NCI-H82 treated with DMSO at 0.1 percent for 48 hours (cell line): ENCODE measurements at regions not wholly inside any gene's neighbourhood (a gene's known extent, or its start where the extent isn't known, plus 50 kb on each side); places are given as distances from the start of the nearest gene placed in this dataset.
"Not testable (repeated sequence)": the region's sequence is repeated elsewhere in the genome, so short reads cannot be mapped to it uniquely, and the experiment has no call there.

Experiments
- DNase-seq: peaks from one replicate; lab custom pipeline; 2025; ENCODE audit not compliant: unreplicated experiment; lab: John Stamatoyannopoulos, UW

- no peak for DNase-seq
Observed at GRCh38 chr2:146997945-146998344, 846.9 kb upstream of the ACVR2A start.

- DNase-seq: no peak
Observed at GRCh38 chr2:146997488-146997887, 847.3 kb upstream of the ACVR2A start.

GRCh38 chr2:146994246-146994645, 850.6 kb upstream of the ACVR2A start:
- DNase-seq: no peak

GRCh38 chr2:146992466-146992865, 852.4 kb upstream of the ACVR2A start:
- DNase-seq: no peak

- no peak for DNase-seq
Observed at GRCh38 chr2:146992057-146992456, 852.8 kb upstream of the ACVR2A start.

GRCh38 chr2:146990311-146991054, 854.3 kb upstream of the ACVR2A start:
- no peak for DNase-seq

- no peak for DNase-seq
Observed at GRCh38 chr2:146989741-146990140, 855.1 kb upstream of the ACVR2A start.

GRCh38 chr2:146987996-146988395, 856.8 kb upstream of the ACVR2A start:
- DNase-seq: no peak

- DNase-seq: no peak
Observed at GRCh38 chr2:146986161-146986560, 858.7 kb upstream of the ACVR2A start.

GRCh38 chr2:146985753-146986152, 859.1 kb upstream of the ACVR2A start:
- no peak for DNase-seq

- no peak for DNase-seq
Observed at GRCh38 chr2:146984014-146984413, 860.8 kb upstream of the ACVR2A start.

GRCh38 chr2:146982393-146982846, 862.4 kb upstream of the ACVR2A start:
- DNase-seq: no peak

GRCh38 chr2:146981921-146982320, 862.9 kb upstream of the ACVR2A start:
- DNase-seq: no peak

GRCh38 chr2:146979746-146980145, 865.1 kb upstream of the ACVR2A start:
- DNase-seq: no peak

- no peak for DNase-seq
Observed at GRCh38 chr2:146978577-146979555, 866.0 kb upstream of the ACVR2A start.

GRCh38 chr2:146970981-146971380, 873.8 kb upstream of the ACVR2A start:
- DNase-seq: not testable (repeated sequence)

- DNase-seq: not testable (repeated sequence)
Observed at GRCh38 chr2:146969703-146970102, 875.1 kb upstream of the ACVR2A start.

GRCh38 chr2:146964494-146964893, 880.3 kb upstream of the ACVR2A start:
- no peak for DNase-seq

- DNase-seq: no peak
Observed at GRCh38 chr2:146954544-146954943, 890.3 kb upstream of the ACVR2A start.

- no peak for DNase-seq
Observed at GRCh38 chr2:146952696-146953095, 892.1 kb upstream of the ACVR2A start.

GRCh38 chr2:146950911-146951310, 893.9 kb upstream of the ACVR2A start:
- peak; percentile 30 for DNase-seq

- no peak for DNase-seq
Observed at GRCh38 chr2:146950361-146950760, 894.5 kb upstream of the ACVR2A start.
